Cardiac fibroblast (primary cell): ENCODE measurements at regions not wholly inside any gene's neighbourhood (a gene's known extent, or its start where the extent isn't known, plus 50 kb on each side); places are given as distances from the start of the nearest gene placed in this dataset.
A peak's percentile ranks its signal among the peaks of the same experiment; 100 is the strongest.

Experiments used
- DNase-seq, 2 donors: peaks; one replicate each; pipeline versions ENCODE4 v3.0.0 to v3.0.0-alpha.2; 2010; ENCODE audit warnings: low read depth in 2 of 2
- H3K4me3 ChIP-seq, 2 donors: replicated peaks in 1 of 2; 1 replicate in 1 of 2; 2 replicates in 1 of 2; pipeline ENCODE4 v1.5.1; 2011; ENCODE audit warnings: low read depth in 2 of 2, low read length in 2 of 2, mild to moderate bottlenecking in 2 of 2, moderate library complexity in 1 of 2
- TF ChIP-seq, protein P1 (sequence below): IDR thresholded peaks from one replicate; pipeline ENCODE4 v1.5.1; 2011; ENCODE audit warnings: low read depth, mild to moderate bottlenecking, low read length, inconsistent platforms

DNA sequence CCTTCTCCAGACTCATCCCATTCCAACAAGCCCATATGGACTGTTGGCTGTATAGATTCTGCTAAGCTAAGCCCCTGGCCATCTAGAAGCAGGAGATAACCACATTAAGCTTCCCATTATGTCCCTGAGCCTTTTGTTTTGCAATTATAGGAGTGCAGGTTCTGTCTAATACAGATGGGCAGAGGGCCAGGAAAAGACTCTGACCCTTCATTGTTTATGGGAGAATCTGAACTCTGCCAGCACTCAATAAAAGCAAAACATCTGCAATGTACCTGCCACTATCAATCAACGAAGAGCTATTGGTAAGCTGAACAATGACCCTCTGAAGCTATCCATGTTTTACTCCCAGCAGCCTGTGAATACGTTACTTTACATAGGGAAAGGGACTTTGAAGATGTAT is 207.3 kb upstream of the CLNK start:
- TF ChIP-seq, protein P1, sequence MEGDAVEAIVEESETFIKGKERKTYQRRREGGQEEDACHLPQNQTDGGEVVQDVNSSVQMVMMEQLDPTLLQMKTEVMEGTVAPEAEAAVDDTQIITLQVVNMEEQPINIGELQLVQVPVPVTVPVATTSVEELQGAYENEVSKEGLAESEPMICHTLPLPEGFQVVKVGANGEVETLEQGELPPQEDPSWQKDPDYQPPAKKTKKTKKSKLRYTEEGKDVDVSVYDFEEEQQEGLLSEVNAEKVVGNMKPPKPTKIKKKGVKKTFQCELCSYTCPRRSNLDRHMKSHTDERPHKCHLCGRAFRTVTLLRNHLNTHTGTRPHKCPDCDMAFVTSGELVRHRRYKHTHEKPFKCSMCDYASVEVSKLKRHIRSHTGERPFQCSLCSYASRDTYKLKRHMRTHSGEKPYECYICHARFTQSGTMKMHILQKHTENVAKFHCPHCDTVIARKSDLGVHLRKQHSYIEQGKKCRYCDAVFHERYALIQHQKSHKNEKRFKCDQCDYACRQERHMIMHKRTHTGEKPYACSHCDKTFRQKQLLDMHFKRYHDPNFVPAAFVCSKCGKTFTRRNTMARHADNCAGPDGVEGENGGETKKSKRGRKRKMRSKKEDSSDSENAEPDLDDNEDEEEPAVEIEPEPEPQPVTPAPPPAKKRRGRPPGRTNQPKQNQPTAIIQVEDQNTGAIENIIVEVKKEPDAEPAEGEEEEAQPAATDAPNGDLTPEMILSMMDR: no peak
- no peak for DNase-seq
- no peak overlapping the region for H3K4me3 ChIP-seq

DNA sequence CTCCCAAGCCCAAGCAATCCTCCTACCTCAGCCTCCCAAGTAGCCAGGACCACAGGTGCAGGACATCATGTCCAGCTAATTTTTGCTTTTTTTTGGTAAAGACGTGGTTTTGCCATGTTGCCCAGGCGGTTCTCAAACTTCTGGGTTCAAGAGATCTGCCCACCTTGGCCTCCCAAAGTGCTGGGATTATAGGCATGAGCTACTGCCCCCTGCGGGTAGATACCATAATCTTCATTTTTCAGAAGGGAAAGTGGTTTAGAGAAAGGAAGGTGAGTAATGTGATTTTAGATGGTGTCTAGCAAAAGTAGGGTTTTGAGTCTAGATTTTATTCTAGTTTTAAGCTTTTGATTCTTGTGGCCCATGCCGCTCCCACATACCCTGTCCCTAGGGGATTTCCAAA is 205.3 kb upstream of the CLNK start:
- TF ChIP-seq, protein P1: no peak
- no peak overlapping the region for H3K4me3 ChIP-seq
- DNase-seq: no peak

GRCh38 chr4:10879411-10880110 is 195.0 kb upstream of the CLNK start:
- H3K4me3 ChIP-seq: no peak overlapping the region
- DNase-seq: peak in 1 of 2 donors; percentile 33
- TF ChIP-seq, protein P1: no peak

GRCh38 chr4:10878861-10879260 is 194.3 kb upstream of the CLNK start:
- no peak overlapping the region for H3K4me3 ChIP-seq
- TF ChIP-seq, protein P1: no peak
- DNase-seq: no peak

- TF ChIP-seq, protein P1: no peak
- no peak for DNase-seq
- no peak overlapping the region for H3K4me3 ChIP-seq
Observed at GRCh38 chr4:10877076-10877475, 192.5 kb upstream of the CLNK start.

GRCh38 chr4:10875144-10875799 is 190.7 kb upstream of the CLNK start:
- DNase-seq: no peak
- H3K4me3 ChIP-seq: no peak overlapping the region
- TF ChIP-seq, protein P1: no peak
